ENCODE measurements at regions not wholly inside any gene's neighbourhood (a gene's known extent, or its start where the extent isn't known, plus 50 kb on each side); places are given as distances from the start of the nearest gene placed in this dataset.

DNA sequence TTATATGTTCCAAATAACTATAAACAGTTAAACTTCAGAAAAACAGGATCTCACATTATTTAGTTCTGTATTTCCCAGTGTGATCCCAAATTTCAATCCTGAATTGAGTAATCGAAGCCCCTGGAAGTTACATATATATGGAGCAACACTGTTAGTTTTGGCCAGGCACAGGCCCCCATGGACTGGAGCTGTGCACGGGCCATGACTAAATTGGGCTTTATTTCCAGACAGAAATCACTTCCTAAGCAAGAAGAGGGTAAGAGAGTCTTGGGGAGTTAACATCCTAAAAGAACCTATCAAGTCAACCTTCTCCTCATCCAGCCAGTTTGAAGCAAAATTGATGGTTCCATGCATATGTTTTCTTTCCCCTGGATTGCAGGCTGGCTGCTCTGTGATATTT, 393.0 kb downstream of the TMEM167A start:
- TF ChIP-seq, protein P1, sequence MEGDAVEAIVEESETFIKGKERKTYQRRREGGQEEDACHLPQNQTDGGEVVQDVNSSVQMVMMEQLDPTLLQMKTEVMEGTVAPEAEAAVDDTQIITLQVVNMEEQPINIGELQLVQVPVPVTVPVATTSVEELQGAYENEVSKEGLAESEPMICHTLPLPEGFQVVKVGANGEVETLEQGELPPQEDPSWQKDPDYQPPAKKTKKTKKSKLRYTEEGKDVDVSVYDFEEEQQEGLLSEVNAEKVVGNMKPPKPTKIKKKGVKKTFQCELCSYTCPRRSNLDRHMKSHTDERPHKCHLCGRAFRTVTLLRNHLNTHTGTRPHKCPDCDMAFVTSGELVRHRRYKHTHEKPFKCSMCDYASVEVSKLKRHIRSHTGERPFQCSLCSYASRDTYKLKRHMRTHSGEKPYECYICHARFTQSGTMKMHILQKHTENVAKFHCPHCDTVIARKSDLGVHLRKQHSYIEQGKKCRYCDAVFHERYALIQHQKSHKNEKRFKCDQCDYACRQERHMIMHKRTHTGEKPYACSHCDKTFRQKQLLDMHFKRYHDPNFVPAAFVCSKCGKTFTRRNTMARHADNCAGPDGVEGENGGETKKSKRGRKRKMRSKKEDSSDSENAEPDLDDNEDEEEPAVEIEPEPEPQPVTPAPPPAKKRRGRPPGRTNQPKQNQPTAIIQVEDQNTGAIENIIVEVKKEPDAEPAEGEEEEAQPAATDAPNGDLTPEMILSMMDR (IDR thresholded peaks at IDR 0.05): no peak
- TF ChIP-seq POLR2A (IDR thresholded peaks at IDR 0.05): no peak
